ENCODE measurements at regions not wholly inside any gene's neighbourhood (a gene's known extent, or its start where the extent isn't known, plus 50 kb on each side); places are given as distances from the start of the nearest gene placed in this dataset.

DNA sequence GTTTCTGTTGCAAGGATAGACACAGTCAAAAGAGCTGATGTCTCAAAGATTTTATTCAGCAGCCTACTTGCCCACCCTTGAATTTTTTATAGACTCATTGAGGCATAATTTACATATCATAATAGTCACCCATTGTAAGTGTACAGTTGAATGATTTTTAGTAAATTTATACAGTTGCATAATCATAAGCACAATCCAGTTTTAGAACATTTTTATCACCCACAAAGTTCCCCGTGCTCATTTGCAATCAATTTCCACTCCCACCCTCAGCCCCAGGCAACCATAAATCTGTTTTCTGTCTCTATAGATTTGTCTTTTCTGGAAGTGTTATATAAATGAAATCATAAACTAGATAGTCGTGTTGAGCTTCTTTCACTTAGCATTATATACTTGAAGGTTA is 517.7 kb downstream of the TLE1 start:
- no peak for TF ChIP-seq CTCF (IDR thresholded peaks at IDR 0.05)
- TF ChIP-seq POLR2A (IDR thresholded peaks at IDR 0.05), result no peak
- no peak for TF ChIP-seq POLR2AphosphoS5 (IDR thresholded peaks at IDR 0.05; ENCODE audit: insufficient read depth in 1 of 2, low read depth in 1 of 2)

All from vagina (tissue), 2 donors.